ENCODE measurements at regions not wholly inside any gene's neighbourhood (a gene's known extent, or its start where the extent isn't known, plus 50 kb on each side); places are given as distances from the start of the nearest gene placed in this dataset.

- no peaks in the 10 kb centered on the region for H3K36me3 ChIP-seq (ENCODE audit: insufficient read depth)
- H3K27ac ChIP-seq: no peak overlapping the region
- no peak overlapping the region for H3K9ac ChIP-seq
- H3K4me3 ChIP-seq (IDR thresholded peaks at IDR 0.05; ENCODE audit: insufficient read depth, low read depth, low read length): no peak overlapping the region
- no peaks in the 10 kb centered on the region for H4K20me1 ChIP-seq (ENCODE audit: insufficient read depth)
- no peak overlapping the region for H3K4me2 ChIP-seq
- H2AFZ ChIP-seq (ENCODE audit: low read depth): no peak overlapping the region
- H3K79me2 ChIP-seq (ENCODE audit: insufficient read depth, low read depth): no peaks in the 10 kb centered on the region
- H3K4me1 ChIP-seq (ENCODE audit: low read depth, poor library complexity, severe bottlenecking): no peaks in the 10 kb centered on the region
- no peak for TF ChIP-seq CTCF (conservative IDR thresholded peaks at IDR 0.05; ENCODE audit: low read depth, low read length)
- H3K27me3 ChIP-seq (ENCODE audit: insufficient read depth, low read depth): no peaks in the 10 kb centered on the region
Measured at GRCh38 chr11:95565724-95566141, 223.8 kb downstream of the FAM76B start.

GRCh38 chr11:95563859-95564258, 225.7 kb downstream of the FAM76B start:
- H3K27me3 ChIP-seq (ENCODE audit: insufficient read depth, low read depth): no peaks in the 10 kb centered on the region
- no peak overlapping the region for H3K9ac ChIP-seq
- no peaks in the 10 kb centered on the region for H3K4me1 ChIP-seq (ENCODE audit: low read depth, poor library complexity, severe bottlenecking)
- no peaks in the 10 kb centered on the region for H3K79me2 ChIP-seq (ENCODE audit: insufficient read depth, low read depth)
- H2AFZ ChIP-seq (ENCODE audit: low read depth): no peak overlapping the region
- H3K36me3 ChIP-seq (ENCODE audit: insufficient read depth): no peaks in the 10 kb centered on the region
- no peaks in the 10 kb centered on the region for H4K20me1 ChIP-seq (ENCODE audit: insufficient read depth)
- no peak overlapping the region for H3K4me2 ChIP-seq
- H3K27ac ChIP-seq: no peak overlapping the region
- no peak for TF ChIP-seq CTCF (conservative IDR thresholded peaks at IDR 0.05; ENCODE audit: low read depth, low read length)
- no peak overlapping the region for H3K4me3 ChIP-seq (IDR thresholded peaks at IDR 0.05; ENCODE audit: insufficient read depth, low read depth, low read length)

GRCh38 chr11:95563173-95563572, 226.4 kb downstream of the FAM76B start:
- H3K9ac ChIP-seq: no peak overlapping the region
- H3K27me3 ChIP-seq (ENCODE audit: insufficient read depth, low read depth): no peaks in the 10 kb centered on the region
- no peak overlapping the region for H3K27ac ChIP-seq
- no peaks in the 10 kb centered on the region for H3K36me3 ChIP-seq (ENCODE audit: insufficient read depth)
- no peak overlapping the region for H3K4me3 ChIP-seq (IDR thresholded peaks at IDR 0.05; ENCODE audit: insufficient read depth, low read depth, low read length)
- H3K4me1 ChIP-seq (ENCODE audit: low read depth, poor library complexity, severe bottlenecking): no peaks in the 10 kb centered on the region
- no peak for TF ChIP-seq CTCF (conservative IDR thresholded peaks at IDR 0.05; ENCODE audit: low read depth, low read length)
- H4K20me1 ChIP-seq (ENCODE audit: insufficient read depth): no peaks in the 10 kb centered on the region
- H3K79me2 ChIP-seq (ENCODE audit: insufficient read depth, low read depth): no peaks in the 10 kb centered on the region
- no peak overlapping the region for H3K4me2 ChIP-seq
- H2AFZ ChIP-seq (ENCODE audit: low read depth): no peak overlapping the region

GRCh38 chr11:95562196-95562921, 227.2 kb downstream of the FAM76B start:
- Histone ChIP-seq H3K79me2 (ENCODE audit: insufficient read depth, low read depth) (no peaks in the 10 kb centered on the region), H4K20me1 (ENCODE audit: insufficient read depth) (no peaks in the 10 kb centered on the region), H3K4me3 (IDR thresholded peaks at IDR 0.05; ENCODE audit: insufficient read depth, low read depth, low read length) (no peak overlapping the region), H3K27ac (no peak overlapping the region), H3K27me3 (ENCODE audit: insufficient read depth, low read depth) (no peaks in the 10 kb centered on the region), H3K4me2 (no peak overlapping the region), H3K9ac (no peak overlapping the region), H3K4me1 (ENCODE audit: low read depth, poor library complexity, severe bottlenecking) (peaks cover 6% of the 10 kb centered on the region), H3K36me3 (ENCODE audit: insufficient read depth) (no peaks in the 10 kb centered on the region), H2AFZ (ENCODE audit: low read depth) (no peak overlapping the region)
- no peak for TF ChIP-seq CTCF (conservative IDR thresholded peaks at IDR 0.05; ENCODE audit: low read depth, low read length)
